Activated CD4-positive, alpha-beta T cell treated with anti-CD3 and anti-CD28 coated beads for 36 hours (primary cell): ENCODE measurements at regions not wholly inside any gene's neighbourhood (a gene's known extent, or its start where the extent isn't known, plus 50 kb on each side); places are given as distances from the start of the nearest gene placed in this dataset.

Experiments
- ATAC-seq: fragments of 200-7000 bp; cut with Tn5 transposase; one replicate; pipeline ENCODE4 v1.10.0; 2021; ENCODE audit warnings: mild to moderate bottlenecking, moderate library complexity
- CTCF ChIA-PET: fragments of 350-600 bp; sonication (Branson Sonifier 250); formaldehyde crosslinking; loops from one replicate; lab custom pipeline; 2021; ENCODE audit warnings: antibody characterized with exemption; lab: Charles Lee
- POLR2A ChIA-PET: fragments of 350-600 bp; sonication (Branson Sonifier 250); formaldehyde crosslinking; loops from one replicate; lab custom pipeline; 2021; ENCODE audit warnings: antibody characterized with exemption, inconsistent platforms; lab: Charles Lee
- DNase-seq: peaks from one replicate; pipeline ENCODE4 v3.0.0-alpha.2; 2020
- H3K27ac Mint-ChIP-seq: one replicate; pipeline ENCODE4 v1.8.0; 2021; ENCODE audit warnings: mixed read lengths
- H3K27me3 Mint-ChIP-seq: one replicate; pipeline ENCODE4 v1.8.0; 2021; ENCODE audit warnings: mixed read lengths
- H3K36me3 Mint-ChIP-seq: one replicate; pipeline ENCODE4 v1.8.0; 2021; ENCODE audit warnings: low read depth, mixed read lengths
- H3K4me1 Mint-ChIP-seq: one replicate; pipeline ENCODE4 v1.8.0; 2021; ENCODE audit warnings: mixed read lengths
- H3K4me3 Mint-ChIP-seq: one replicate; pipeline ENCODE4 v1.8.0; 2021; ENCODE audit warnings: mild to moderate bottlenecking, moderate library complexity, mixed read lengths
- H3K9me3 Mint-ChIP-seq: one replicate; pipeline ENCODE4 v1.8.0; 2021; ENCODE audit warnings: low read depth, mixed read lengths
- intact Hi-C, 2 experiments: fragments of 100-400 bp; cut with DNase I in 1 of 2; cut with micrococcal nuclease in 1 of 2; formaldehyde crosslinking; loops; one replicate each; pipeline versions ENCODE4 v1.14.2 to v1.15.1; 2022 to 2024; cut with DNase I, micrococcal nuclease

- intact Hi-C loops: loop anchor here (2.0 to 10.0 kb wide), 6 partner anchors 13 to 621 kb away; partner anchors contain the start of genes CLIC4 (in 1 of the 2), NIPAL3 (in 1 of the 2) and STPG1 (in 1 of the 2)
- Mint-ChIP-seq H3K27me3 (no peaks in the 10 kb centered on the region), H3K9me3 (no peaks in the 10 kb centered on the region), H3K4me1 (peaks cover 52% of the 10 kb centered on the region), H3K4me3 (no peak overlapping the region), H3K36me3 (peaks cover 4% of the 10 kb centered on the region), H3K27ac (no peak overlapping the region)
- CTCF ChIA-PET: interaction anchor here (0.6 to 8.2 kb wide), 8 partner anchors 13 to 182 kb away, joined by 3 to 109 read pairs (median 10); partner anchors contain the start of gene RUNX3
- DNase-seq (no peak), ATAC-seq (no peak)
- POLR2A ChIA-PET: interaction anchor here (1.1 kb wide), 1 partner anchor 12 kb away, joined by 3 read pairs; no protein-coding TSS in a partner anchor
Observed at GRCh38 chr1:25035523-25036116, 105.5 kb upstream of the RUNX3 start.

- ATAC-seq: no peak
- Mint-ChIP-seq H3K36me3 (peaks cover 4% of the 10 kb centered on the region), H3K27ac (no peak overlapping the region), H3K4me3 (no peak overlapping the region), H3K27me3 (no peaks in the 10 kb centered on the region), H3K9me3 (no peaks in the 10 kb centered on the region), H3K4me1 (peaks cover 59% of the 10 kb centered on the region)
- ChIA-PET CTCF (interaction anchor here (0.6 to 8.2 kb wide), 7 partner anchors 50 to 644 kb away, joined by 3 to 109 read pairs (median 3); partner anchors contain the start of gene RUNX3), POLR2A (interaction anchor here (1.1 kb wide), 1 partner anchor 11 kb away, joined by 3 read pairs; no protein-coding TSS in a partner anchor)
- intact Hi-C loops: loop anchor here (5.0 to 10.0 kb wide), 2 partner anchors 67 to 620 kb away; partner anchors contain the start of genes NIPAL3 (in 1 of the 2) and STPG1 (in 1 of the 2)
- no peak for DNase-seq
Observed at GRCh38 chr1:25034736-25035522, 104.9 kb upstream of the RUNX3 start.

GRCh38 chr1:25033828-25034705 is 104.0 kb upstream of the RUNX3 start:
- CTCF ChIA-PET: interaction anchor here (0.6 to 8.2 kb wide), 9 partner anchors 8 to 643 kb away, joined by 3 to 109 read pairs (median 4); partner anchors contain the start of gene RUNX3
- peaks cover 68% of the 10 kb centered on the region for H3K4me1 Mint-ChIP-seq
- intact Hi-C loops: loop anchor here (5.0 to 10.0 kb wide), 2 partner anchors 68 to 619 kb away; partner anchors contain the start of genes NIPAL3 (in 1 of the 2) and STPG1 (in 1 of the 2)

GRCh38 chr1:25033030-25033827 is 103.2 kb upstream of the RUNX3 start:
- Mint-ChIP-seq H3K36me3 (peaks cover 4% of the 10 kb centered on the region), H3K4me3 (no peak overlapping the region), H3K4me1 (peaks cover 70% of the 10 kb centered on the region), H3K27ac (no peak overlapping the region), H3K9me3 (no peaks in the 10 kb centered on the region), H3K27me3 (no peaks in the 10 kb centered on the region)
- ATAC-seq: no peak
- DNase-seq: no peak
- ChIA-PET POLR2A (interaction anchor here (0.6 kb wide), 3 partner anchors 11 to 212 kb away, joined by 3 to 4 read pairs (median 3); partner anchors contain the start of gene RUNX3), CTCF (interaction anchor here (0.8 to 8.2 kb wide), 6 partner anchors 9 to 104 kb away, joined by 4 to 109 read pairs (median 4); partner anchors contain the start of gene RUNX3)
- intact Hi-C loops: loop anchor here (5.0 to 10.0 kb wide), 2 partner anchors 69 to 618 kb away; partner anchors contain the start of genes NIPAL3 (in 1 of the 2) and STPG1 (in 1 of the 2)

More at GRCh38 chr1:25033828-25034705, 104.0 kb upstream of the RUNX3 start:
- Mint-ChIP-seq H3K9me3 (no peaks in the 10 kb centered on the region), H3K27ac (no peak overlapping the region), H3K27me3 (no peaks in the 10 kb centered on the region), H3K4me3 (no peak overlapping the region), H3K36me3 (peaks cover 4% of the 10 kb centered on the region)
- ATAC-seq: no peak
- POLR2A ChIA-PET: interaction anchor here (0.6 kb wide), 3 partner anchors 12 to 211 kb away, joined by 3 to 4 read pairs (median 3); partner anchors contain the start of gene RUNX3
- no peak for DNase-seq

- POLR2A ChIA-PET: interaction anchor here (0.6 to 1.0 kb wide), 5 partner anchors 13 to 103 kb away, joined by 3 to 5 read pairs (median 3); partner anchors contain the start of gene RUNX3
Observed at GRCh38 chr1:25031966-25032667, 102.0 kb upstream of the RUNX3 start.

GRCh38 chr1:25031601-25031965 is 101.5 kb upstream of the RUNX3 start:
- Mint-ChIP-seq H3K27ac (no peak overlapping the region), H3K9me3 (no peaks in the 10 kb centered on the region), H3K36me3 (peaks cover 4% of the 10 kb centered on the region), H3K4me1 (peaks cover 75% of the 10 kb centered on the region), H3K27me3 (no peaks in the 10 kb centered on the region), H3K4me3 (no peak overlapping the region)
- intact Hi-C loops: loop anchor here (1.0 to 10.0 kb wide), 9 partner anchors 9 to 617 kb away; partner anchors contain the start of genes NIPAL3 (in 1 of the 2), RUNX3 (in 1 of the 2) and STPG1 (in 1 of the 2)
- ATAC-seq (peak; percentile 43), DNase-seq (peak; percentile 84)
- ChIA-PET CTCF (interaction anchor here (0.7 to 8.2 kb wide), 4 partner anchors 9 to 103 kb away, joined by 3 to 109 read pairs (median 50); partner anchors contain the start of gene RUNX3), POLR2A (interaction anchor here (0.6 to 1.0 kb wide), 5 partner anchors 14 to 103 kb away, joined by 3 to 5 read pairs (median 3); partner anchors contain the start of gene RUNX3)

More at GRCh38 chr1:25031966-25032667, 102.0 kb upstream of the RUNX3 start:
- Mint-ChIP-seq H3K36me3 (peaks cover 4% of the 10 kb centered on the region), H3K27me3 (no peaks in the 10 kb centered on the region), H3K9me3 (no peaks in the 10 kb centered on the region), H3K27ac (no peak overlapping the region), H3K4me1 (peaks cover 74% of the 10 kb centered on the region), H3K4me3 (no peak overlapping the region)
- CTCF ChIA-PET: interaction anchor here (0.7 to 8.2 kb wide), 6 partner anchors 9 to 103 kb away, joined by 3 to 109 read pairs (median 4); partner anchors contain the start of gene RUNX3
- peak; percentile 70 for DNase-seq
- ATAC-seq: peak; percentile 25
- intact Hi-C loops: loop anchor here (1.0 to 10.0 kb wide), 9 partner anchors 10 to 617 kb away; partner anchors contain the start of genes NIPAL3 (in 1 of the 2), RUNX3 (in 1 of the 2) and STPG1 (in 1 of the 2)

GRCh38 chr1:25030674-25031589 is 100.9 kb upstream of the RUNX3 start:
- Mint-ChIP-seq H3K4me3 (no peak overlapping the region), H3K9me3 (no peaks in the 10 kb centered on the region), H3K27ac (peak overlapping the region; percentile 89), H3K27me3 (no peaks in the 10 kb centered on the region), H3K4me1 (peaks cover 78% of the 10 kb centered on the region), H3K36me3 (peaks cover 4% of the 10 kb centered on the region)
- ATAC-seq: peak; percentile 79
- POLR2A ChIA-PET: interaction anchor here (0.6 to 1.0 kb wide), 3 partner anchors 14 to 102 kb away, joined by 3 to 5 read pairs (median 4); no protein-coding TSS in a partner anchor
- DNase-seq: peak; percentile 89
- intact Hi-C loops: loop anchor here (1.0 to 10.0 kb wide), 9 partner anchors 9 to 616 kb away; partner anchors contain the start of genes NIPAL3 (in 1 of the 2), RUNX3 (in 1 of the 2) and STPG1 (in 1 of the 2)
- CTCF ChIA-PET: interaction anchor here (0.7 to 8.1 kb wide), 2 partner anchors 67 to 84 kb away, joined by 3 to 96 read pairs; no protein-coding TSS in a partner anchor

- intact Hi-C loops: loop anchor here (1.0 to 10.0 kb wide), 5 partner anchors 8 to 615 kb away; partner anchors contain the start of genes NIPAL3 (in 1 of the 2) and STPG1 (in 1 of the 2)
- Mint-ChIP-seq H3K36me3 (peaks cover under 1% of the 10 kb centered on the region), H3K9me3 (no peaks in the 10 kb centered on the region), H3K27me3 (no peaks in the 10 kb centered on the region), H3K27ac (peak overlapping the region; percentile 89), H3K4me3 (peak overlapping the region; percentile 53), H3K4me1 (peaks cover 88% of the 10 kb centered on the region)
- no peak for ATAC-seq
- CTCF ChIA-PET: interaction anchor here (0.9 to 1.2 kb wide), 2 partner anchors 17 to 62 kb away, joined by 3 to 5 read pairs; no protein-coding TSS in a partner anchor
- POLR2A ChIA-PET: interaction anchor here (1.2 kb wide), 1 partner anchor 26 kb away, joined by 5 read pairs; no protein-coding TSS in a partner anchor
- no peak for DNase-seq
Observed at GRCh38 chr1:25030012-25030411, 99.9 kb upstream of the RUNX3 start.
